Renal cortical epithelial cell (primary cell): ENCODE measurements at regions not wholly inside any gene's neighbourhood (a gene's known extent, or its start where the extent isn't known, plus 50 kb on each side); places are given as distances from the start of the nearest gene placed in this dataset.
"Not testable (repeated sequence)": the region's sequence is repeated elsewhere in the genome, so short reads cannot be mapped to it uniquely, and the experiment has no call there.

Experiments used
- DNase-seq: peaks from one replicate; pipeline ENCODE4 v3.0.0-alpha.2; 2011; ENCODE audit warnings: low read depth

DNA sequence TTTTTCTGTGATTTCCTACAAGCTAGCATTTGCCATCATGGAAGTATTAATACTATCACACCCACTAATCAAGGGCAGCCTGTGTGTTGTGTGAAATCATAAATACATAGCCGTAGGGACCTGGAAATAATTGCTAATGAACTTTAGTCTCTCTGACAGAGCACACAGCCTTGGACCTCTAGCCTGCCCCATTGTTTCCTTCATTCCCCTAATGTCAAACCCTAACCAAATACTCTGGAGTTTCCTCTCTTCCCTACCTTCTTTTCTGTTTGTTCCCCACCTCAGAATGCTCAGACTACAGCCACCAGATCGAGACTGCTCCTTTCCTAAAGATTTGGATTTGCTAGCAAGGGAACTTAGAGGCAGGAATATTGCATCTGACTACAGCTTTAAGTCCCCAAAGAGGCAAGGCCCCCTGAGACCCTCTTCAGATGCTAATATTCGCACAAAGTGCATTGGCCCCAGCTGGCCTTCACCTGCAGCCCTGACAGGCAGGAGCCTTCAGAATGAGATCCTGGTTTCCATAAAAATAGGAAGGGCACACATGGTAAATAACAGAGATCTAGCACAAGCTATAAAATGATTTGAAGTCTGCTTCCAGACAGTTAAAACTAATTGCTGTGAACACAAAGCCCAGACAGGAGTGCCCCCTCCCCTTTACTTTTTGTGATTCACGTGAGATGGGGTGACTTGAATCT, 279.2 kb upstream of the DCC start:
- DNase-seq: no peak

GRCh38 chr18:52063923-52064322, 276.1 kb upstream of the DCC start:
- DNase-seq: no peak

DNA sequence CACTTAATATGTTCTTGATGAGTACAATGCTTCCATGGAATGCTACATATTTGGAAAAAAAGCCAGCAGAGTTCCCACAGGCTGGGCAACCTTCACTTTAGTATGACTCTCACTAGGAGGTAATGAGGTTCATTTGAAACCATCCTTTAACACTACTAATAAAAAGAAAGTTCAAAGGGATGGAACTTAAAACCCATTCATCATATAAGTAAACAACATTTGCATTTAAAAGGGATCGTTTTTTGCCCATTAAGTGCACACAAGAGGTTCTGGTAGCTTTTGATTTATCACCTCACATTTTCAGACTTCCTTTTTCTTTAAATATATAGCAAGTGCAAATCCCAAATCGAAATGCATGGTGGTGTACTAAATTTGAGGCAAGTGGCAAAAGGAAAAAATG, 270.8 kb upstream of the DCC start:
- DNase-seq: peak; percentile 5

DNA sequence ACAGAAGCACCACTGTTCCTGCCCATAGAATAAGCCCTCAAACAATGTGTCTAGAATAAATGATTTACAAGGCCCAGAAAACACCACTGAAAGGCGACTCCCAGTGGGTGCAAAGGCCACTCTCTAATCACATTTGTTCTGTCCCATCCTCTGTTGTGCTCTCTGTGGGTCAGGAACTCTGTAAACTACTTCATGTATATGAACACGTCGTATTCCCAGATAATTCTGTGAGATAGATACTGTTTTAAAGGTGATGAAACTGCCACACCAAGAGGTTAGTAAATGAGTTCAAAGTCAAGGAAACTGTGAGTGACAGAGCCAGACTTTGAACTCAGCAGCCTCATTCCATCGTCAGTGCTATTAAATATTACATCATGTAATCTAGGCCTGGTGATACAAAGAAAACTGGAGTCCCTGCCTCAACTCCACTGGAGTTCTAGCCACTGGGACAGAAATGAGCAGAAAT, 269.7 kb upstream of the DCC start:
- peak; percentile 32 for DNase-seq

- no peak for DNase-seq
Measured at GRCh38 chr18:52077251-52077983, 262.6 kb upstream of the DCC start.

DNA sequence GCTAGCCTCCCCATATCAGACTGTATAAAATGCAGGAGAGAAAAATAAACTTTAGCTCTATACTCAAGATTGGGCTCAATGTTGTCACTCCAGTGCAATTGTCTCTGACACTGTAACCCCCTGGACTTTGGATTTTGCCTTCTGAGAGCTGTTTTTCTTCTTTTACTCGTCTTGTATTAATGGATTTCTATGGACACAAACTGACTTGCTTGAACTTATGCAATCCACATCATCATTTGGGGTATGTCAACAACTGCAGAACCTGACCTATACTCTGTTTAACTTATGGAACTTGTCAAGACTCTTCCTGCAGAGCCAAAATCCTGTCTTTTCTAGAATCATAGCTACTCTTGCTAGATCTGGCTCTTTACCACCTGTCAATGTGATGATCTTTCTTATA, 257.8 kb upstream of the DCC start:
- no peak for DNase-seq

DNA sequence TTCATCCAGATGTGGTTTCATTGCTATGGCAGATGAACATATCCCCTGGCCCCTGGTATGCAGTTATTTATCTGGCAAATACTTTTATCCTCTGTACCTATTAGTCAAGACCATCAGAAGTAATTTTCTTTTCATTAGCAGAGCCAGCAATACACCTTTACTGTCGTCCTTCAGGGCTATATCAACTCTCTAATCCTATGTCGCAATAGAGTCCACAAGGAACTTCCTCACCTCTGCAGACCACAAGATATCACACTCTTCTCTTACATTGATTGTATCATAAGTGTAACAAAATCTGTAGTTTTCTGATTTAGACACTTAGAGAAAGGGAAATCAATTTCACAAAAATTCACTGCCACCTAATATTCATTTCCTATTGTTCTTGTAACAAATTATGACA, 252.9 kb upstream of the DCC start:
- no peak for DNase-seq

- DNase-seq: no peak
Measured at GRCh38 chr18:52090005-52090404, 250.0 kb upstream of the DCC start.

DNA sequence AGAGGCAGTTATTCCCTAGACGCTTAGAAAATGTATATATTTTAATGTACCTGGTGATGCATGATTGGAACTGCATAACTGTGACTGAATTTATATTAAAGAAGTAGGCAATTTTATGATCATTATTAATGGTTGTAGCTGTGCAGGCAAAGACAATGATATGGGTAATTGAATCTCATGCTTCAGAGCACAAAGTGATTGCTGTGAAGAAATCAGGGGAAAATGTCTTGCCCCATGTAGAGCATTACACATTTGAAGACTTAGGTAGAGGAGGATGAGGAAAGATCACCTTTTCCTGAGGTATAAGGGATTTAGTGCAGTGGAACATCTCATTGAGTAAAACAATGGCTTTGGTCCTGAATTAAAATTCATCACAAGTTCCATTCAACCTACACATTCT, 246.8 kb upstream of the DCC start:
- DNase-seq: peak; percentile 16

DNA sequence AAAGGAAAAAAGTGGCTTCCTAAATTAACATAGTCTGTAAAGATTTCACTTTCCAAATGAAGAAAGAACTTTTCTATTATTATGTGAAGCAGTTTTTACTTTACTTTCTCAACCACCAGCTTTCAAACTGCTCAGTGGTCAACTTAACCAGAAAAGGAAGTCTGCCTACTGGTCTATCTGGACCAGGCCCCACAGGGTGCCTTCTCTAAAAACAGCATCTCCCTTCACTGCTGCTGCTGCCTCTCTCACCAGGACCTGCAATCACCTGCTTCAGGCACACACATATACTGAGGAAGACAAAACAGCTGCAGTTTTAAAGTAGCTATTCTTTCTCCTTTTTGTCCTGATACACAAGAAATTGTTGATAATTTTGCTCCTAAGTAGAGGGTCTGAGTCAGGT, 221.3 kb upstream of the DCC start:
- DNase-seq: no peak

DNA sequence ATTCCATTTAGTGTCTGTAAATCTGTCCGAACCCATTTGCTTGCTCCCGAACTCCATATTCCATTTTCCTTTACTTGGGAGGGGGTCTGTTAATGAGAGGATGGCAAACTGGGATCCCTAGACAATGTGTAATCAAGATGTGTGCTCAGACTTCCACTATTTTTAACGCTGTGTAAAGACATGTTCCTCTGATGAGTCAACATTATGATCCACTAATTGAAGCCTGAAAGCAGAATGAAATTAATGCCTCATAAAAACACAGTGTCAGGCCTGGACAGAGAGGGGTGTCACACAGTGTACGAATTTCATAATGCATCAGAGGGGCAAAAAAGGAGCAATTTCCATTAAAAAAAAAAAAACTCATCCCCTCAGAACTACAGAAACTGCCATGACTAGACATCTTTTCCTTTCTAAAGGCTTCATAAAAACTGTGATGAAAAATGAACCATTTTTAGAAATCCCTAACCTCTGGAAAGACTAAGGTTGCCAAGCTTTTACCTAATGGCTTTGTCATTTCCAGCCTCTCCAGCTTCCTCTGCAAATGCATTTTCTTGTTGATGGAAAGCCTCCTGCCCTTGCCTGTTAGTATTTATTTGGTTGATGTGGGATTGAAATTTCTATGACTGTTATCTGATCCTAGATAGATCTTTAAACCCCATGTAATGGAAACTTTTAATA, 209.2 kb upstream of the DCC start:
- peak; percentile 2 for DNase-seq

- DNase-seq: no peak
Measured at GRCh38 chr18:52131845-52132244, 208.2 kb upstream of the DCC start.

DNA sequence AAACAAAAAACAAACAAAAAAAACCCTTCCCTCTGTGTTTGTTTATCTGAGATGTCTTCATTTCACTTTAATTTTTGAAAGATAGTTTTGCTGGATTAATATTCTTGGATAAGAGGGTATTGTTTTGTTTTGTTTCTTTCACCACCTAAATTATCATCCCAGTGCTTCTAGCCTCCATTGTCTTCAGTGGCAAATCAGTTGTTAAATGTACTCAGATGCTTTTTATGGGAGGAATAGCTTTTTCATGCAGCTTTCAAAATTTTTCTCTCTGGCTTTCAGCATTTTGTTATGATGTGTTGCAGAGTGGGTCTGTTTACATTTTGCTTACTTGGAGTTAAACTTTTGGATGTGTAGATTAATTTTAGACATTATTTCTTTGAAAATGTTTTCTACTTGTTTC, 203.5 kb upstream of the DCC start:
- DNase-seq: no peak

GRCh38 chr18:52140986-52141385, 199.0 kb upstream of the DCC start:
- DNase-seq: no peak

DNA sequence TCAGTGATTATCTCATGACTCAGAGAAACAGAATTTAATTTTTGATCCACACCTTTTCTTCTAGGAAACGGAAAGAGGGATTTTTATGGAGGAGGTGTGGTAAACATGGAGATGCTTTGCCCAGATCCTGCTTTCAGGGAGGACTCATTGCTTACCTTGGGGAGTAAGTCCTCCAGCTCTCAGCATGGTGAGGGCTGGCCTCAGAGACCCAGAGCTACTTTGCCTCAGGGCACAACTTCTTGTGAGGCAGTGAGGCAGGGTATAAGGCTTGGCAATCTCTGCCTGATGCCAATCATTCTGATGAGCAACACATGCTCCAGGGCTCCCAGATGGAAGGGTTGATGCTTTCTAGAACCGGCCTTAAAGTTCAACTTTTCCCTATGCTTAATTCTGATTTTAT, 189.9 kb upstream of the DCC start:
- DNase-seq: peak; percentile 36

GRCh38 chr18:52152036-52152435, 188.0 kb upstream of the DCC start:
- peak; percentile 69 for DNase-seq

DNA sequence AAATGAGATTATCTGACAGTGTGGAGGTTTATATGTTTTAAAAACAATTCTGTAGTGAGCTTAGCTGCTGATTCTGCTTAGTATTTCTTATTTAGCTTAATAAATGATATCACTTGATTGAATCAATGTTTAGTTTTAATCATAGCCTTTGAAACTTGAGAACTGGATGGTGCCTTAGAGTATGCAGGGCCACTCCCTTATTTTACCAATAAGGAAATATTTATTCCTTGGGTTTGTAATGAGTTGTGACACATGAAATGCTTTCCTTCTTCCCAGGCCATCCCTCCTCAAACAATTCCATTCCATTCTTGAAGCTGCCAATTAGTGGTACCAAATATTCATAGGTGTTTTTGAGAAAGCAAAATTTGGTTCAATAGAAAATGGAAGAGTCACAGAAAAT, 183.8 kb upstream of the DCC start:
- DNase-seq: peak; percentile 7

DNA sequence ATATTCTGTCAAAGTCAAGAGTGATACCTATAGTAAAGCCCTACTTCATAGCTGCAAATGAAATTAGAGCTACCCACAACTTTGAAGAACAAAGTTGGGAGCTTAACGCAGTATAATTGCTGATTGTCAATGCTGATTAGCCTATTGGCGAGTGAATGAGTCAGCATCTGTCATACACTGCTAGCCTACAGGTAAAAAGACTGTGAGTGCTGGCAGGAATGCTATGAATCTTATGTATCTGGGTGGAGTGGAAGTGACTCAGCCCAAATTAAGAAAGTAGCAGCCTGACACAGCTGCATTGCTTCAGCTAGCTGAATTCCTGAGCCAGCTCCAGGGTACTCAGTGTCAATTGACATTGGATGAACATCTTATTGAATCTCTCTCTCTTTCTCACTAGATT, 179.4 kb upstream of the DCC start:
- peak; percentile 84 for DNase-seq

GRCh38 chr18:52163478-52163877, 176.5 kb upstream of the DCC start:
- no peak for DNase-seq

- DNase-seq: not testable (repeated sequence)
Measured at GRCh38 chr18:52168131-52168530, 171.9 kb upstream of the DCC start.

- no peak for DNase-seq
Measured at GRCh38 chr18:52174220-52174619, 165.8 kb upstream of the DCC start.

GRCh38 chr18:52175406-52175805, 164.6 kb upstream of the DCC start:
- DNase-seq: no peak

GRCh38 chr18:52183107-52183506, 156.9 kb upstream of the DCC start:
- no peak for DNase-seq
